Fibroblast of skin of scalp (primary cell): ENCODE measurements at regions not wholly inside any gene's neighbourhood (a gene's known extent, or its start where the extent isn't known, plus 50 kb on each side); places are given as distances from the start of the nearest gene placed in this dataset.
A peak's percentile ranks its signal among the peaks of the same experiment; 100 is the strongest.

Experiments used
- DNase-seq: peaks from one replicate; pipeline ENCODE4 v3.0.0-alpha.2; 2013

DNA sequence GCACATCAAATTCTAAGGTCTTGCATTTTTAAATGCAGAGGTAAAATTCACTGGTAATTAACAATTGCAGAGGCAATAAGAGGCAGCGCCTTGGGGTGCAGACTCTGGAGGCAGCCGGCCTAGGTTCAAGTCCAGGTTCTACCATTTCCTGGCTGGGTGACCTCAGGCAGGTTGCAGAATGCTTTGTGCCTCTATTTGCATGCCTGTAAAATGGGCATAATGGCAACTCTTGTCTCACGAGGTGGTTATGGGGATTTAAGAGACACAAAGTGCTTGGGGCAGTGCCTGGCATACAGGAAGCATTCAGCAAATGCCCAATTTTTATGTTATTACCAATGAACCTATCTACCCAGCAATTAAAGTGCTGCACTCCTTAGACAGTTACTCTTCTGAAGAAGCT is 180.0 kb upstream of the LHX5 start:
- DNase-seq: no peak

DNA sequence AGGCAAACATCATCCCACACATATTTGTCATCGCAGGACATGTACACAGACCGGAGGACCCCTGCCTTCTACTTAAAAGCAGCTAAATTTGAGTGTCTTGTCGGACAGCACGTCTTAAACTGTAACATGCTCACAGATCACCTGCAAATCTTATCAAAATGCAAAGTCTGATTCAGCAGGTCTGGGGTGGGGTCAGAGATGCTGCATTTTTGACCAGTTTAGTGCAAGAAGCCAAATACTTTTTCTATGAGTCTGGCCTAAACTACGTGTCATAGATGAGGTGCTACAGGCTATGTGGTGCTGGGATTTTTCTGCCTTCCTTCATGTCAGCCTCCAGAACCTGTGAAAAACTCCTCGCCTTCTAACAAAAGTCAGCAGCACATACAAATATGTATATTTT is 178.8 kb upstream of the LHX5 start:
- DNase-seq: no peak

DNA sequence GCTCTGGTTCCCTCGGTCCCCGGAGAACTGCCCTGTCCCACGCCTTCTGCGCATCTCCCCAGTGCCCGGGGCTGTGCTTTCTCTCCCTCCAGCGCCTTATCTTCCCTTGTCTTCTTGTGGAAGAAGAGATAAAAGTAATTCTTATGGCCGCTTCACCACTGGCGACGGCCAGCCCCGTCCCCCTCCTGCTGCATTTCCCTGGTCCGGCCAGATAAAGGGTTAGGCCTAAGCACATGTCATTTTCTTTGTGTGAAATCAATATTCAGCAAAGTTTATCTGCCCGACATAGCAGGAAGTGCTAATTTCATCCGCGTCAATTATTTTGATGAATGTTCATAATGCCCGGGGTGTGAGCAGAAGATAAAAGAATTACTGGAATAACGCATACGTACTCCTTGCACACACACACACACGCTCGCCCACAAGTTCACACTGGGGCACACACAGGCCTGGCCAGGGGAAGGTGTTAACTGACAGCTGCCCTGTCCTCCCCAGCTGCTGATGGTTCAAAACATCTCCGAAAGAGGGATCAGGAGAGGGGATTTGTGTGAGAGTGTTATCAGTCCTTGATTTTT is 177.7 kb upstream of the LHX5 start:
- DNase-seq: no peak

DNA sequence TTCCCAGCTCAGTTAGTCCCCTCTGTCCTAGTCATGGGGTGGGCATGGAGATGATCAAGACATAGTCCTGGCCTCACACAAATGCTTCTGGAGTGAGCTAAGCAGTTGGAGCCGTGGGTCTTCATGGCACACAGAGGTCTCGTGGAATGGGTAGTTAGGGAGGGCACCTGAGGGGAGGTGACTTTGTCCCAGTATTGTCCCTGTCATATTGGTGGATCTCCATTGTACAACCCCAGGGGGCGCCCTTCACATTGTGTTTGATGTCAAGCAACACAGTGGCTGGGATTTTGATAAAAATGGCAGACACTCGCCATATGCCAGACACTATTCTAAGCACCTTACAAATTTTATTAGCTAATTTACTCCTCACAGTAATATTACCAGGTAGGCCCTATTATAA is 175.4 kb upstream of the LHX5 start:
- peak; percentile 2 for DNase-seq

DNA sequence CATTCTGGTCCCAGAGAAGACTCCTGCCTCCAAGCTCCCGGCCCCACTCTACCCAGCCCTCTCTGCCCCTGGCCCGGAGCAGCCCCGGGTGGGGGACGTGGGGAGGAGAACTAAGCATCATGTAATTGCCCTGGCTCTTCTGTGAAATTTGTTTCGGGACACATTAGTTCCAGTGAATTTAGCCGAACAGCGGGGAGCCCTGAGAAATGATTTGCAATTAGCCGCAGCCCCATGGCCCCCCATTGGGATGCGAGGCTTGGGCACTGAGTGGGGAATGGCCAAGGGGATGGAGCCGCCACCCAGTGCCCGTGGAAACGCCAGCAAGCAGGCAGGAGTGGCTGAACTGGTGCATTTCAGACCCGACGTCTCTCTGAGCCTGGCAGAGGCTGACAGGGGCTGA is 173.9 kb upstream of the LHX5 start:
- DNase-seq: no peak

DNA sequence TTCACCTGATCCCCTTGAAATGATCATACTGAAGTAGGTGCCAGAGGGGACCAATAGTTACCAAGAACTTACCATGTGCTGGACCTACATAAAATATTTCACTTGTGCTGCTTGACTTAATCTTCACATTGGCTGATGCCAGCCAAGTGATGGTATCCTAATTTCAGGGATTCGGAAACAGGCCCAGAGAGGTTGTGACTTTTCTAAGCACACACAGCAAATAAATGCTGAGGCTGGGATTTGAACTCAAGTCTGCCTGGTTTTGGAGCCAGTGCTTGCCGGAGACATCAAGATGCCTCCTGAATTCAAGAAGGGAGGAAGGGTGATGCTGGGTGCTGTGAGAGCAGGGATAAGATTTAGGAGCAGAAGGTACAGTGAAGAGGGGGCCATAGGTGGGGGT is 173.5 kb upstream of the LHX5 start:
- no peak for DNase-seq

DNA sequence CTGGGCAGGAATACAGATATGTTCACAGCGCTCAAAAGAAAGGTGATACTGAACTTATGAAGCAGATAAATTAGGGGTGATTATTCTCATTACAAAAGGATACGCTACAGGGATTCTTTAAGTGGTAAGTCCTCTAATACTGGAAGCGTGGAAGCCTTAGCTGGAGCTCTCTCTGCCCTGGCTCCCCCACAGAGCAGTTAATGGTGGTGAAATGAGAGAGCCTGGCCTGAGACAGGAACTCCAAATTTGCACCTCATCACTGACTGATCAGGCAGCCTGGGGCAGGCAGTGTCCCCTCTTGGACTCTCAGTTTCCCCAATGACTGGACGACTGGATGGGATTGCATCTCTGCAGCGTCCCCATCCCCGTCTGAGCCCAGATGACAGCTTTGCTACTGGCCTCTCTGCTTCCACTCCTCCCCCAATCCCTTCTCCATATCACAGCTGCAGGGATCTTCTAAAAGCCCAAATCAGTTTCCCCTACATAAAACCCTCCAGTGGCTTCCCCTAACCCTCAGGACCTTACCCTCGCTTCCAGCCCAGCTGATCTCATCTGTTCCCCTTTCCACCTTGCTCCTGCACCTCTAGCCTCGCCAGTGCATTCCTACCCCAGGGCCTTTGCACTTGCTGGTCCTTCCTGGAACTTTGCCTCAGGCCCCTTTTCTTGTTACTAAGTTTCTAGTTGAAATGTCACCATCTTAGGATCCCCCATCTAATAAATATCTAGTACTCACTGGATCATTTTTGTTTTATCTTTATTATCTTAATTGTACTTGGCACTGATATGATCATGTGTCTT is 171.7 kb upstream of the LHX5 start:
- no peak for DNase-seq

DNA sequence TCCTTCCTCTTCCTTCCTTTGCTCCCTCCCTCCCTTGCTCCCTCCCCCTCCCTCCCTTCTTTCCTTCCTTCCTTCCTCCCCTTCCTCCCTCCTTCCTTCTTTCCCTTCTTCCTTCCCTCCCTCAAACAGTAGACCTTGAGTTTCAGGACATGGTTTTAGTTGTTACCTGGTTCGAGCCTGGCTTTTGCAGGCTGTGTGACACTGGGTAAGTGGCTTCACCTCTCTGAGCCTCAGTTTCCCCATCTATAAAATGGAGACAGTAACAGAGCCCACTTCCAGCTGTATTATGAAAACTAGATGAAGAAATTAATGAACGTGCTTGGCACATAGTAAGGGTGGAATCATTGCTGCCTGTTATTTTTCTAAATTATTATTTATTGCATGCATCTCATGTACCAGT is 171.0 kb upstream of the LHX5 start:
- DNase-seq: no peak

DNA sequence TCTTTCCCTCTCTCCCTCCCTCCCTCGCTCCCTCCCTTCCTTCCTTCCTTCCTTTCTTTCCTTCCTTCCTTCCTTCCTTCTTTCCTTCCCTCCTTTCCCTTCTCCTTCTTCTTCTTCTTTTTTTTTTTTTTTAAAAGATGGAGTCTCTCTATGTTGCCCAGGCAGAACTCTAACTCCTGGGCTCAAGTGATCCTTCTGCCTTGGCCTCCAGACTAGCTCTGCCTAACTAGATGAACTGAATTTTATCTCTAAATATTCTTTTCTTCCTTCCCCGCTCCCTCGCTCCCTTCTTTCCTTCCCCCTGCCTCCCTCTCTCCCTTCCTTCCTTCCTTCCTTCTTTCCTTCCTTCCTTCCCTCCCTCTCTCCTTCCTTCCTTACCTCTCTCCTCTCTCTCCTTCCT is 170.5 kb upstream of the LHX5 start:
- DNase-seq: no peak

DNA sequence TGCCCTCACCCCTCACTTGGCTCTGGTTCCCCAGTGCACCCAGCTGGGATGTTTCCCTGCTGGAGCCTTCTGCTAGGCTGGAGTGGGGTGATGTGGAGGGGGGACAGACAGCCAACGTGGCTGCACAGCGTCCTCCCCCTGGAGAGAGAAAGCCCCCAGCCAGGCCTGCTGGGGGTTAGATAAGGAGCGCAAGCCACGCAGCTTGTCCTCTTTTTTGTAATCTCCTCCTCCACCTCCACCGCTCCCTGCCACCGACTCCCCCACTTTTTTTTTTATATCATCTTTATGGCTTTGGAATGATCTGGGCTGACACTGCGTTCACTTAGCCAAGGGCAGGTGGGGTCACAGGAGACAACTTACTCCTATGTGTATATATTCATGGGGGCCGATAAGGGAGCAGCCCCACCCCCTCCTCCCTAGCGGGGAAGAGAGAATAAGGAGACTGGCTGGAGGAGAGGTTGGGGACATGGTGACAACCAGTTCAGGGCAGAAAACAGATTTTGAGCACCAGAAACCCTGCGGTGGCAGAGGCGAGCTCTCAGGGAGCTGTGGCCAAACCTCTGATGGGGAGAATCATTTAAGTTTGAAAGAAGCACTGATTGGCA is 169.9 kb upstream of the LHX5 start:
- no peak for DNase-seq

DNA sequence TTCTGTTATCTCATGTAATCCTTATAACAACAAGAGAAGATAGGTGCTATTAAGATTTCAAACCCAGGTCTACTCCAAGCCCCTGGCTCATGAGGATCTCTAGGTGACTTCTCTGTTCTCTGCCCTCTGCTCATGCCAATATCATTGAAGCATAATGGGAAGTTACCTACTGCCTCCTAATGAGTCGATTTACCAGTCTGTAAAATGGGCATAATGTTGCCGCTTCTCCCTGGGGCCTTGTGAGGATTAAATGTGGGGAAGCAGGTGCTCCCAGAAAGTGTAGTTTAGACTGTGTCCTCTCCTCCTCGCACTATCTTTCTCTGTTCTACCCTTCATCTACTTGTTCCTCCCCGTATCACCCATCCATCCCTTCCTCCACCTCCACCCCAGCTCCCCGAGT is 169.2 kb upstream of the LHX5 start:
- DNase-seq: no peak

DNA sequence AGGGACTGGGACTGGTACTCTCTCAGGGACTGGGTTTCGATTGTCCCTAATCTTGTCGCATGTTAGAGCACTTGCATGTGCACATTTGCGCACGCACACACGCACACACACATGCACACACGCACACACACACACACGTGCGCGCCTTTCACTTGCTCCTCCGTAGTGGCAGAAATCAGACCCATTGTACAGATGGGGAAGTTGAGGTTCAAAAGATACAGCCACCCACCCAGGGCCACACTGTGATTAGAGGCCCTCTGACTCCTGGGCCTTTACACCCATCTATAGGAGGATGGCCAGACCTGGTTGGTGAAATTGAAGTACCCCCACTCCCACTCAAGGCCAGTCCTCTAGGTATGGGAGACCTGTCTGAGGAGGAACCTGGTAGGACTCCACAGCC is 167.8 kb upstream of the LHX5 start:
- DNase-seq: no peak

DNA sequence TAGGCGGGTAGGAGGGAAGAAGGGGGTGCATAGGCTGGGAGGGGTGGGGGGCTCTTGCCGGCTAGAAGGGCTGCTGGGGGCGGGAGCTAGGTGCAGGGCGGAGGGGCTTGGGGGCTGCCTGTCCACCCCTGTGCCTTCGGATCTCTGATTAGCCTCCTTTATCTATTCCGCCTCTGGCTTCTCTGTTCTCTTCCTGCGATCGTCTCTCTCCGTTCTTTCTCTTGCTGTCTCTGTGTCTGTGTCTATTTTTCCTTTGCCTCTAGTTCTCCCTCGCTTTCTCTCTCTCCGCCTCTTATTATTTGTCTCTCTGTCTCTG is 166.7 kb upstream of the LHX5 start:
- DNase-seq: no peak

DNA sequence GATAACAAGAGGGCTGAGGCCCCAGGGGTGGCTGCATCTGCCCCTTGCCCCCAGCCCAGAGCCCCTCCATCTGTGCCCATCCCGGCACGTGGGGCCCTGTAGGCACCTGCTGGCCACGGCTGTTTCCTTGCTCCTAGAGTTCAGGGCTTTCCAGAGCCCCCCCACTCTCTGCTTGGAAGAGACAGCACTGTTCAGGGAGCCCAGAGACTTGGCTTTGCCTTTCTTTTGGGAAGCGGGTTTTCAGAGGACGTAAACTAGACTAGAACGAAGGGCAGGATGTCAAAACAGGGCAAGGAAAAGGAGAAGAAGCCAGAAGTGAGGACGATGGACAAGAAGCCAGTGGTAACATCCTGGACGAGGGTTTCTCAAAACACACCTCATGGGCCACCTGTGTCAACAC is 163.3 kb upstream of the LHX5 start:
- DNase-seq: no peak

DNA sequence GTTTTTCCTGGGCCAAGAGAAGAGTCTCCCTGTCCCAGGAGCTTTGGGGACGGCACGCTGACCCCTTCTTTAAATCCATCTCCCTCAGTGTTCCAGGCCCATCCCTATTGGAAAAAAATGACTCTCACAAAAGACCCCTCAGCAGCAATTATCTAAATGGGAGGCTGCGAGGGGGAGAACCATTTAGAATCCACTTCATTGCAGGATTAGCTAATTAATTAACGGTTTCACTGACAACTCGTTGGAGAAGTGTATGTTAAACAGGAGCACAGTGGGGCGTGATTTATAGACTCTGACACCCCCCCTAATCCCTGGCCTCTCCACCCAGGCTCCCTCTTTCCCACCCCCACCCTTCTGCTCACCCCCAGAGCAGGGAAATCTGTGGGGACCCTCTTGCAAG is 162.8 kb upstream of the LHX5 start:
- no peak for DNase-seq

DNA sequence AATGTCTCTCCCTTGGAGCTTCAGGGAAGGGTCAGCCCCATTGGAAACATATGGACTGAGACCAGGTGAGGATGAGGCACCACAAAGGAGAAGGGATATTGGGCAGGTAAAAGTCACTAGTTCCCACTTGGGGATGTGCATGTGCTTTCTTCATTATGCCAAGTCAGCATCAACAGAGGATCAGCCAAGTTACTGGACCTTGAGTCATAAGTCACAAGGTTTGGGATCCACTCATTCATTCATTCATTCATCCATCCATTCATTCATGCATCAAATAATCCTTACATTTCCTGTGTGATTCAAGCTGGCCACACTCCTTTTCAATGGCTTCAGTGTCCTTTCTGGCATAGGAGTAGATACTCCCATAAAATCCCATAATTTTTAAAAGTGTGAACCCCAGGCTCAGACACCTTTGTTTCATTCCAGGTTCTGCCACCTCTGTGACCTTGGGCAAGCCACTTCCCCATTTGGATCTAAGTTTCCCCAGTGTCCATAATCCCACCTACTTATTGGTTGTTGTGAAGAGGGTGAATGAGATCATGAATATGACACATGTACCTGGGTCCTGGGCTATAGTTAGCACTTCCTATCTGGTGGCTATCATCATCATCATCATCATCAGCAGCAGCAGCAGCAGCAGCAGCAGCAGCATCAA is 162.1 kb upstream of the LHX5 start:
- no peak for DNase-seq

DNA sequence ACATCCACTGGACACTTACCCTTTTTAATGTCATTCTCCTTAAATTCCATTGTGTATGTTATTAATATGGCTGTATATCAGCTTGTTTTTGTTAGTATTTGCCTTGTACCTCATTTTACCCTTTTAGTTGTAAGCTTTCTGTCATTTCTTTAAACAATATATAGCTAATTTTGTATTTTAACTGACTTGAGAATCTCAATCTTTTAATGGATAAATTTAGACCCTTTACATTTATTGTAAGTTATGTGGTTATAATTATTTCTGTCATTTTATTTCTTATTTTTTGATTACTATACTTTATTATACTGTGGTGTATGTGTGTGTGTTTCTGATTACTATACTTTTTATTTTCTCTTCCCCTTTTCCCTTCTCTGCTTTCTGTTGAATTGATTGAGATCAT is 159.0 kb upstream of the LHX5 start:
- DNase-seq: no peak

DNA sequence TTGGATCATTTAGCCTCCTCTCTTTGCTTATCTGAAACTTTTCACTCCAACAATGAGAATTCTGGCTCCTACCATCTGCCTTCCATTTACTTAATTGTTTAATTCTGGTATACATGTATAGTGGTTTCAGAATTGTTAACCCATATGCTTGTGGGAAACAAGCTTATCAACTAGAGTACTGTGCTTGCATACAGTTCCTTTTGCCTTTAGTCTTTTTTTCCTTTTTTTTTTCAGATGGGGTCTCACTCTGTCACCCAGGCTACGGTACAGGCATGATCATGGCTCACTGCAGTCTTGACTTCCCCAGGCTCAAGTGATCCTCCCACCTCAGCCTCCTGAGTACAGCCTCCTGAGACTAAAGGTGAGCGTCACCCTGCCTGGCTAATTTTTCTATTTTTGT is 153.8 kb upstream of the LHX5 start:
- no peak for DNase-seq

DNA sequence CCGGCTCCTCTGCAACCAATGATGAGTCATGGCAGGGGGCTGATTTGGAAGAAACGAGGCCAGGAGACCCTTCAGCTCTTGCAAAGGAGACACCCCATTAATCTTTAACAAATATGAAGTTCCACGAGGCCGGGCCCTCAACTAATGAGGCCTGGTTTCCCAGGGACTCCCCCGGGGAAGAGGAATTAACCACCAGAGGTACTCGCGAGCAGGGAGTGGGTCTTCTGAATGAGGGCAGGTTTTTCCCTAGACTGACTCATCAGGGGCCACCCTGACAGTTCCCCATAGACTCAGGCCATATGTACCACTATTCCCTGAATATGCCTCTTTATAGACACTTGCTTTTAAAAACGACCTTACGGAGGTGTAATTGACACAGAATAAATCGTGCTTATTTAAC is 150.7 kb upstream of the LHX5 start:
- no peak for DNase-seq

DNA sequence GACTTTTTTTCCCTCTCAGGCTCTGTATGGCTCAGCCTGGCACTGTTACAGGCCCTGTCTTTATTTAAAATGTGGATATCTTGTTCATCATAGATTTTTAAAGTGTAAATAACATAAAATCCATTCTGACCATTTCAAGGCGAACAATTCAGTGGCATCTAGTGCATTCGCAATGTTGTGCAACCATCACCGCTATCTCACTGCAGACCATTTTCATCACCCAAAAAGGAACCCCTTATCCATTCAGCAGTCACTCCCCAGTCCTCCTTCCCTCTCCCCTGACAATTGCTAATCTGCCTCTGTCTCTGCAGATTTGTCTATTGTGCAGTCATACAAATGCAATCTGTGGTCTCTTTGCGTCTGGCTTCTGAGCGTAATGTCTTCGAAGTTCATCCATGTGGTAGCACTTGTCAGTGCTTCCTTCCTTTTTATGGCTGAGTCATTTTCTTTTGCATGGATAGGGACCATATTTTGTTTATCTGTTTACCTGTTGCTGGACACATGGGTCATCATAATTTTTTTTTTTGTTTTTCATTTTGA is 148.8 kb upstream of the LHX5 start:
- DNase-seq: no peak

DNA sequence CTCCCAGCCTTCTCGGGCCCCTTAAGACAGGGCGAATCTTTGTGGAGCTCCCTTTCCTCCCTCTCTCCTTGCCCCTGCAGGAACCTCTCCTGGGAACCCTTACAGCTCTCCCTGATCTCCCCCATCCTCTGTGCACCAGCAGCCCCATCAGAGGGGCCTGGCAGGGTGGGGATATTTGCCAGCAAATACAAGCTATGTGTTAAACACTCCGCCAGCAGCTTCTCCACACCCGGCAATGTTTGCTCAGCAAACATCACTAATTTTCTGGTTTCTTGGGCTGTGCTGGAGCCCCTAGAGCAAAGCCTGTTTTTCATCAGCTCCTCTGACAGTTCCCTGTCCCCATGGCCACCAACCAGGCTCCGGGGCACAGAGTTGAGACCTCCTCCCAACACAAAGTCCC is 147.5 kb upstream of the LHX5 start:
- DNase-seq: no peak

DNA sequence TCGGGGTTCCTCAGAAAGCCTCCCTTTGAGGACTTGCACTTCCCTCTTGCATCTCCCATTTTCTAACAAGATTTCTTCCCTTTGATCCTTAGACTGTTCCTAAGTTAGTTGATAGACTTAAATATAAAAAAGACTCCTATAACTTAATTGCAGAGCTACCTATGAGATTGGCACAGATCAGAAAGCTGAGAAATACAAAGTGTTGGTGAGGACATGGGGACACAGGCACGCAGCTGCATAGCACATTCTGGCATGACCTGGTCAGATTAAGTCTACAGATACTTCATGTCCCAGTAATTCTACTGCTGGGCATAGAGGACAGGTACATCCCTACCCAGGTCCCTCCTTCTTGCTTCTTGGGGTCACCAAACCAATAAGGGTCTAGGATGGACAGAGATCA is 141.7 kb upstream of the LHX5 start:
- DNase-seq: no peak

DNA sequence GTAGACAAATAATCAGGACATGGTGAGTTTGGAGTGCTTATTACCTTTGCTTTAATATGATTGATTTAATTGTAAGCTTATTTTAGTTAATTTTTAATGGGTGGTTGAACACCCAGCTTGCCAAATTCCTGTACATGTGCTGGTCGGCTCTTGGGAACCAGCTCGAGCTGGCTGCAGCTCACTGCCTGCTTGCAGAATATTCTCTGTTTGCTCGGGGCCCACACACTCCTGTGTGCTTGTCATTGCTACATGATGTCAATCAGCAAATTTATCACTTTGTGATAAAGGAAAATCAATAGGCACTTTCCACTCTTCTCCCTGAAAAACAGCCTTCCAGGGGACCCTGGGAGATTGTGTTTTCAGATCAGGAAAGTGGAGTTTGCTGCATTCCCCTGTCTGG is 141.1 kb upstream of the LHX5 start:
- DNase-seq: no peak
